Neural progenitor cell (in vitro differentiated cells): ENCODE measurements at regions not wholly inside any gene's neighbourhood (a gene's known extent, or its start where the extent isn't known, plus 50 kb on each side); places are given as distances from the start of the nearest gene placed in this dataset.

Experiments
- DNase-seq: peaks from one replicate; pipeline ENCODE4 v3.0.0-alpha.2; 2016; ENCODE audit warnings: low spot score
- H2AFZ ChIP-seq: fragments of 200-600 bp; sonication (generic); replicated peaks from 2 replicates; pipeline ENCODE4 v1.6.1; 2016; ENCODE audit warnings: antibody characterized with exemption
- H3F3A ChIP-seq: fragments of 200-600 bp; sonication (generic); 2 replicates; pipeline ENCODE4 v1.6.1; 2016; ENCODE audit warnings: antibody characterized with exemption, low read depth
- H3K27ac ChIP-seq: fragments of 200-600 bp; sonication (generic); 2 replicates; pipeline ENCODE4 v1.5.1; 2016; ENCODE audit warnings: mild to moderate bottlenecking
- H3K27me3 ChIP-seq: fragments of 200-600 bp; sonication (generic); 2 replicates; pipeline ENCODE4 v1.6.1; 2016; ENCODE audit warnings: mild to moderate bottlenecking, moderate library complexity
- H3K36me3 ChIP-seq: fragments of 200-600 bp; sonication (generic); 2 replicates; pipeline ENCODE4 v1.5.1; 2016
- H3K4me1 ChIP-seq: fragments of 200-600 bp; sonication (generic); 2 replicates; pipeline ENCODE4 v1.6.1; 2016; ENCODE audit warnings: mixed run types
- H3K4me2 ChIP-seq: fragments of 200-600 bp; sonication (generic); 2 replicates; pipeline ENCODE4 v1.6.1; 2016
- H3K4me3 ChIP-seq: fragments of 200-600 bp; sonication (generic); 2 replicates; pipeline ENCODE4 v1.5.1; 2016
- H3K79me2 ChIP-seq: fragments of 200-600 bp; sonication (generic); 2 replicates; pipeline ENCODE4 v1.6.1; 2016; ENCODE audit warnings: low read depth
- H3K9ac ChIP-seq: fragments of 200-600 bp; sonication (generic); 2 replicates; pipeline ENCODE4 v1.6.1; 2016
- H3K9me3 ChIP-seq: fragments of 200-600 bp; sonication (generic); 2 replicates; pipeline ENCODE4 v1.5.1; 2016; ENCODE audit warnings: low read depth
- H4K20me1 ChIP-seq: fragments of 200-600 bp; sonication (generic); 2 replicates; pipeline ENCODE4 v1.6.1; 2016; ENCODE audit warnings: low read depth
- H3K27ac Mint-ChIP-seq: 3 replicates; pipeline ENCODE4 v1.8.0; 2021; ENCODE audit warnings: mixed read lengths
- H3K27me3 Mint-ChIP-seq: 2 replicates; pipeline ENCODE4 v1.8.0; 2022; ENCODE audit warnings: low read depth, mild to moderate bottlenecking, inconsistent platforms, moderate library complexity, mixed read lengths; ENCODE audit not compliant: insufficient read depth
- H3K36me3 Mint-ChIP-seq: 3 replicates; pipeline ENCODE4 v1.8.0; 2021; ENCODE audit warnings: mixed read lengths
- H3K4me1 Mint-ChIP-seq: 3 replicates; pipeline ENCODE4 v1.8.0; 2021; ENCODE audit warnings: mixed read lengths
- H3K4me3 Mint-ChIP-seq: 3 replicates; pipeline ENCODE4 v1.8.0; 2021; ENCODE audit warnings: mild to moderate bottlenecking, moderate library complexity, mixed read lengths
- H3K9me3 Mint-ChIP-seq: 3 replicates; pipeline ENCODE4 v1.8.0; 2020; ENCODE audit warnings: mixed read lengths
- CTCF ChIP-seq: fragments of 200-600 bp; sonication (generic); IDR thresholded peaks from 2 replicates; pipeline ENCODE4 v1.5.1; 2017; ENCODE audit warnings: antibody characterized with exemption, mild to moderate bottlenecking
- EZH2 ChIP-seq: fragments of 200-600 bp; sonication (generic); IDR thresholded peaks from 2 replicates; pipeline ENCODE4 v1.6.1; 2017; ENCODE audit warnings: antibody characterized with exemption, mild to moderate bottlenecking, moderate library complexity
- EZH2phosphoT487 ChIP-seq: fragments of 200-600 bp; sonication (generic); IDR thresholded peaks from 2 replicates; pipeline ENCODE4 v1.6.1; 2017; ENCODE audit warnings: antibody characterized with exemption

DNA sequence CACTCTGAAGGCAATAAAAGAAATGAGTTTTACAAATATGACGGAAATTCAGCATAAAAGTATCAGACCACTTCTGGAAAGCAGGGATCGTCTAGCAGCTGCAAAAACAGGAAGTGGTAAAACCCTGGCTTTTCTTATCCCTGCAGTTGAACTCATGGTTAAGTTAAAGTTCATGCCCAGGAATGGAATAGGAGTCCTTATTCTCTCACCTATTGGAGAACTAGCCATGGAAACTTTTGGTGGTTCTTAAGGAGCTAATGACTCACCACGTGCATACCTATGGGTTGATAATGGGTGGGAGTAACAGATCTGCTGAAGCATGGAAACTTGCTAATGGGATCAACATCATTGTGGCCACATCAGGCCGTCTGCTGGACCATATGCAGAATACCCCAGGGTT lies 93.5 kb upstream of the RGMB start:
- H3K4me3 ChIP-seq = no peak overlapping the region
- H3K4me2 ChIP-seq = no peak overlapping the region
- H3K36me3 ChIP-seq = no peaks in the 10 kb centered on the region
- H3K27ac ChIP-seq = no peak overlapping the region
- no peaks in the 10 kb centered on the region for H3K27me3 ChIP-seq
- H4K20me1 ChIP-seq = no peaks in the 10 kb centered on the region
- H3K9me3 ChIP-seq = peaks cover 2% of the 10 kb centered on the region
- Mint-ChIP-seq H3K9me3 (peaks cover 11% of the 10 kb centered on the region), H3K27me3 (no peaks in the 10 kb centered on the region), H3K27ac (no peak overlapping the region), H3K4me1 (peaks cover 4% of the 10 kb centered on the region), H3K4me3 (no peak overlapping the region), H3K36me3 (no peaks in the 10 kb centered on the region)
- no peaks in the 10 kb centered on the region for H3K79me2 ChIP-seq
- no peaks in the 10 kb centered on the region for H3K4me1 ChIP-seq
- no peak overlapping the region for H2AFZ ChIP-seq
- no peak overlapping the region for H3K9ac ChIP-seq
- TF ChIP-seq CTCF (no peak), EZH2phosphoT487 (no peak), EZH2 (no peak)
- H3F3A ChIP-seq = no peaks in the 10 kb centered on the region
- DNase-seq = no peak

GRCh38 chr5:98690002-98690401 lies 83.5 kb upstream of the RGMB start:
- Histone ChIP-seq H3K4me1 (no peaks in the 10 kb centered on the region), H3K36me3 (no peaks in the 10 kb centered on the region), H2AFZ (no peak overlapping the region), H3K27me3 (no peaks in the 10 kb centered on the region), H3K4me3 (no peak overlapping the region), H3F3A (no peaks in the 10 kb centered on the region), H3K27ac (no peak overlapping the region), H3K9ac (no peak overlapping the region), H4K20me1 (no peaks in the 10 kb centered on the region), H3K9me3 (no peaks in the 10 kb centered on the region), H3K4me2 (no peak overlapping the region), H3K79me2 (no peaks in the 10 kb centered on the region)
- peaks cover 4% of the 10 kb centered on the region for H3K27me3 Mint-ChIP-seq
- no peaks in the 10 kb centered on the region for H3K36me3 Mint-ChIP-seq
- H3K9me3 Mint-ChIP-seq = peaks cover 38% of the 10 kb centered on the region
- H3K4me3 Mint-ChIP-seq = no peak overlapping the region
- H3K4me1 Mint-ChIP-seq = no peaks in the 10 kb centered on the region
- no peak overlapping the region for H3K27ac Mint-ChIP-seq
- TF ChIP-seq CTCF (no peak), EZH2phosphoT487 (no peak), EZH2 (no peak)
- no peak for DNase-seq

DNA sequence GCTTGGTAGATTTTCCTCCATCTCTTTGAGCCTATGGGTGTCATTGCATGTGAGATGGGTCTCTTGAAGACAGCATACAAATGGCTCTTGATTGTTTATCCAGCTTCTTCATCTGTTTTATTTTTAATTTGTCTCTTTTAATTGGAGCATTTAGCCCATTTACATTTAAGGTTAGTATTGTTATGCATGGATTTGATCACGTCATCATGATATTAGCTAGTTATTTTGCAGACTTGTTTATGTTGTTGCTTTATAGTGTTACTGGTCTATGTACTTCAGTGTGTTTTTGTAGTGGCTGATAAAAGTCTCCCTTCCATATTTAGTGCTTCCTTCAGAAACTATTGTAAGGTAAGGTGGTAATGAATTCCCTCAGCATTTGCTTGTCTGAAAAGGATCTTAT lies 78.6 kb upstream of the RGMB start:
- H3K9me3 ChIP-seq = no peaks in the 10 kb centered on the region
- H3K27me3 ChIP-seq = no peaks in the 10 kb centered on the region
- Mint-ChIP-seq H3K4me1 (no peaks in the 10 kb centered on the region), H3K4me3 (no peak overlapping the region), H3K36me3 (no peaks in the 10 kb centered on the region), H3K27ac (no peak overlapping the region), H3K27me3 (no peaks in the 10 kb centered on the region), H3K9me3 (peaks cover 37% of the 10 kb centered on the region)
- no peaks in the 10 kb centered on the region for H3K36me3 ChIP-seq
- H3K4me2 ChIP-seq = no peak overlapping the region
- H3K4me3 ChIP-seq = no peak overlapping the region
- TF ChIP-seq EZH2phosphoT487 (no peak), EZH2 (no peak), CTCF (no peak)
- H3K27ac ChIP-seq = no peak overlapping the region
- no peaks in the 10 kb centered on the region for H3F3A ChIP-seq
- no peaks in the 10 kb centered on the region for H3K4me1 ChIP-seq
- H4K20me1 ChIP-seq = no peaks in the 10 kb centered on the region
- DNase-seq = no peak
- H2AFZ ChIP-seq = no peak overlapping the region
- no peaks in the 10 kb centered on the region for H3K79me2 ChIP-seq
- H3K9ac ChIP-seq = no peak overlapping the region

DNA sequence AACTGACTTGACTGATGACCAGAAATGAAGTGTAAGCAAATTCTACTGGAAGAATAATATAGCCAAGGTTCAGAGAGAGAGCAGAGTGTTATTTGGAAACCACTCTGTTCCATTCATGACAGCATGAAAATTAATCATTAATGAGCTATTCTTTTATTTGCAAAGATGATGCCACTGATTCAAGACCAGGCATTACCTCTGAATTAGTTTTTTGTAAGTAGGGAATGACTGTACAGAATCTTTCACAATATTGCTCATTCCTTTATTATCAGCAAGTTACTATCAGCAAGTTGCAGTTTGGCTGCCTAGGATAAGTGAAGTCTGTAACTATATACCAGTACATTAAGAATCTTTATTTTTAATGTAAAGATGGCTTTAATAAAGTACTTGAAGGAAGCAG lies 75.1 kb upstream of the RGMB start:
- Histone ChIP-seq H4K20me1 (no peaks in the 10 kb centered on the region), H3K4me1 (no peaks in the 10 kb centered on the region), H3F3A (no peaks in the 10 kb centered on the region), H3K27ac (no peak overlapping the region), H3K4me3 (no peak overlapping the region), H3K36me3 (no peaks in the 10 kb centered on the region), H3K79me2 (no peaks in the 10 kb centered on the region), H3K9me3 (no peaks in the 10 kb centered on the region), H3K9ac (no peak overlapping the region), H3K4me2 (no peak overlapping the region), H2AFZ (no peak overlapping the region), H3K27me3 (no peaks in the 10 kb centered on the region)
- TF ChIP-seq EZH2phosphoT487 = no peak
- no peak for TF ChIP-seq EZH2
- TF ChIP-seq CTCF = no peak
- no peak for DNase-seq
- Mint-ChIP-seq H3K27me3 (peaks cover 3% of the 10 kb centered on the region), H3K36me3 (no peaks in the 10 kb centered on the region), H3K4me1 (no peaks in the 10 kb centered on the region), H3K4me3 (no peak overlapping the region), H3K27ac (no peak overlapping the region), H3K9me3 (peaks cover 35% of the 10 kb centered on the region)
